SK-N-SH treated with all-trans-retinoic acid at 6 μM for 48 hours (cell line): ENCODE measurements at regions not wholly inside any gene's neighbourhood (a gene's known extent, or its start where the extent isn't known, plus 50 kb on each side); places are given as distances from the start of the nearest gene placed in this dataset.

Source experiments
- ATAC-seq: fragments of 200-7000 bp; cut with Tn5 transposase; 3 replicates; pipeline ENCODE4 v1.9.1; 2020; ENCODE audit warnings: mild to moderate bottlenecking, moderate library complexity
- ARNTL ChIP-seq: fragments of 450-650 bp; formaldehyde crosslinking; IDR thresholded peaks from 2 replicates; pipeline ENCODE4 v1.5.0; 2020; ENCODE audit warnings: low read depth, mild to moderate bottlenecking, moderate library complexity, borderline replicate concordance
- BACH2 ChIP-seq: fragments of 250-450 bp; sonication (Bioruptor Pico); IDR thresholded peaks from 2 replicates; pipeline ENCODE4 v1.9.0; 2021; ENCODE audit warnings: mild to moderate bottlenecking, borderline replicate concordance
- CREB5 ChIP-seq: fragments of 250-450 bp; sonication (Bioruptor Pico); IDR thresholded peaks from 2 replicates; pipeline ENCODE4 v1.5.1; 2020; ENCODE audit warnings: low read depth, mild to moderate bottlenecking, moderate library complexity
- CSDC2 ChIP-seq: fragments of 250-450 bp; sonication (Bioruptor Pico); IDR thresholded peaks from 2 replicates; pipeline ENCODE4 v1.5.0; 2020; ENCODE audit warnings: mild to moderate bottlenecking, moderate library complexity
- CSRNP3 ChIP-seq: fragments of 250-450 bp; sonication (Bioruptor Pico); IDR thresholded peaks from 2 replicates; pipeline ENCODE4 v1.5.1; 2021; ENCODE audit warnings: mild to moderate bottlenecking, moderate library complexity
- ESRRG ChIP-seq: fragments of 250-450 bp; sonication (Bioruptor Pico); IDR thresholded peaks from 2 replicates; pipeline ENCODE4 v1.6.1; 2021; ENCODE audit warnings: mild to moderate bottlenecking
- GLIS3 ChIP-seq: fragments of 250-450 bp; sonication (Bioruptor Pico); IDR thresholded peaks from 2 replicates; pipeline ENCODE4 v1.5.0; 2020; ENCODE audit warnings: mild to moderate bottlenecking, moderate library complexity
- ISL1 ChIP-seq: fragments of 250-450 bp; sonication (Bioruptor Pico); IDR thresholded peaks from 2 replicates; pipeline ENCODE4 v2.1.2; 2022; ENCODE audit warnings: mild to moderate bottlenecking, moderate library complexity
- OSR1 ChIP-seq: fragments of 250-450 bp; sonication (Bioruptor Pico); IDR thresholded peaks from 2 replicates; pipeline ENCODE4 v1.8.0; 2022; ENCODE audit warnings: moderate library complexity, mild to moderate bottlenecking, inconsistent platforms
- PATZ1 ChIP-seq: fragments of 250-450 bp; sonication (Bioruptor Pico); IDR thresholded peaks from 2 replicates; pipeline ENCODE4 v1.8.0; 2020; ENCODE audit warnings: mild to moderate bottlenecking, moderate library complexity, borderline replicate concordance
- POU6F1 ChIP-seq: fragments of 250-450 bp; sonication (Bioruptor Pico); IDR thresholded peaks from 2 replicates; pipeline ENCODE4 v1.8.0; 2021; ENCODE audit warnings: low read depth, mild to moderate bottlenecking, moderate library complexity, borderline replicate concordance
- PPARA ChIP-seq: fragments of 250-450 bp; sonication (Bioruptor Pico); IDR thresholded peaks from 2 replicates; pipeline ENCODE4 v1.5.0; 2020; ENCODE audit warnings: mild to moderate bottlenecking, borderline replicate concordance
- RARB ChIP-seq: fragments of 250-450 bp; sonication (Bioruptor Pico); IDR thresholded peaks from 2 replicates; pipeline ENCODE4 v1.8.0; 2021; ENCODE audit warnings: mild to moderate bottlenecking, moderate library complexity
- SNAI2 ChIP-seq: fragments of 250-450 bp; sonication (Bioruptor Pico); IDR thresholded peaks from 2 replicates; pipeline ENCODE4 v1.5.0; 2020; ENCODE audit warnings: mild to moderate bottlenecking, moderate library complexity
- TCF4 ChIP-seq: fragments of 250-450 bp; sonication (Bioruptor Pico); IDR thresholded peaks from 2 replicates; pipeline ENCODE4 v1.8.0; 2021; ENCODE audit warnings: mild to moderate bottlenecking, moderate library complexity, borderline replicate concordance
- TOX ChIP-seq: fragments of 250-450 bp; sonication (Bioruptor Pico); IDR thresholded peaks from 2 replicates; pipeline ENCODE4 v1.8.0; 2021; ENCODE audit warnings: mild to moderate bottlenecking, moderate library complexity, borderline replicate concordance
- TSHZ2 ChIP-seq: fragments of 250-450 bp; sonication (Bioruptor Pico); IDR thresholded peaks from 2 replicates; pipeline ENCODE4 v1.5.0; 2020; ENCODE audit warnings: mild to moderate bottlenecking, moderate library complexity
- ZC3H10 ChIP-seq: fragments of 250-450 bp; sonication (Bioruptor Pico); IDR thresholded peaks from 2 replicates; pipeline ENCODE4 v1.5.1; 2021; ENCODE audit warnings: mild to moderate bottlenecking, moderate library complexity
- ZFP3 ChIP-seq: fragments of 250-450 bp; sonication (Bioruptor Pico); IDR thresholded peaks from 2 replicates; pipeline ENCODE4 v1.5.0; 2020; ENCODE audit warnings: mild to moderate bottlenecking, moderate library complexity
- ZFP30 ChIP-seq: fragments of 450-650 bp; formaldehyde crosslinking; IDR thresholded peaks from 2 replicates; pipeline ENCODE4 v1.5.0; 2022; ENCODE audit warnings: mild to moderate bottlenecking, moderate library complexity
- ZNF565 ChIP-seq: fragments of 450-650 bp; formaldehyde crosslinking; conservative IDR thresholded peaks from 2 replicates; pipeline ENCODE4 v1.5.0; 2020; ENCODE audit warnings: low read depth, mild to moderate bottlenecking, moderate library complexity
- ZNF8 ChIP-seq: fragments of 450-650 bp; formaldehyde crosslinking; IDR thresholded peaks from 2 replicates; pipeline ENCODE4 v1.5.0; 2020; ENCODE audit warnings: mild to moderate bottlenecking, moderate library complexity

GRCh38 chr5:56620903-56621677 lies 194.3 kb upstream of the MAP3K1 start:
- no peak for TF ChIP-seq OSR1 (CRISPR knock-in tag)
- ATAC-seq, result no peak

- ATAC-seq, result no peak
- TF ChIP-seq PPARA (CRISPR knock-in tag) (no peak), ZFP30 (CRISPR knock-in tag) (no peak), GLIS3 (no peak), SNAI2 (CRISPR knock-in tag) (no peak), TOX (no peak), TCF4 (no peak), ZC3H10 (no peak), POU6F1 (CRISPR knock-in tag) (no peak), ZNF565 (CRISPR knock-in tag) (no peak), RARB (no peak), BACH2 (CRISPR knock-in tag) (no peak), OSR1 (CRISPR knock-in tag) (no peak), ISL1 (CRISPR knock-in tag) (no peak), CSDC2 (CRISPR knock-in tag) (no peak)
Observed at GRCh38 chr5:56617998-56618397, 197.4 kb upstream of the MAP3K1 start.

GRCh38 chr5:56616454-56617160 lies 198.7 kb upstream of the MAP3K1 start:
- no peak for TF ChIP-seq ZNF565 (CRISPR knock-in tag)
- TF ChIP-seq POU6F1 (CRISPR knock-in tag), result no peak
- TF ChIP-seq TOX, result no peak
- TF ChIP-seq CREB5 (CRISPR knock-in tag), result no peak
- TF ChIP-seq TCF4, result no peak
- no peak for TF ChIP-seq TSHZ2
- TF ChIP-seq ZFP30 (CRISPR knock-in tag), result no peak
- TF ChIP-seq ZC3H10, result no peak
- TF ChIP-seq BACH2 (CRISPR knock-in tag), result no peak
- TF ChIP-seq PATZ1 (CRISPR knock-in tag), result no peak
- TF ChIP-seq ARNTL (CRISPR knock-in tag), result no peak
- TF ChIP-seq RARB, result no peak
- no peak for TF ChIP-seq CSDC2 (CRISPR knock-in tag)
- TF ChIP-seq ZNF8 (CRISPR knock-in tag), result no peak
- TF ChIP-seq OSR1 (CRISPR knock-in tag), result no peak
- TF ChIP-seq ESRRG (CRISPR knock-in tag), result no peak
- TF ChIP-seq ZFP3 (CRISPR knock-in tag), result no peak
- no peak for TF ChIP-seq CSRNP3
- no peak for TF ChIP-seq SNAI2 (CRISPR knock-in tag)
- no peak for ATAC-seq
